IPS-NIHi7 (cell line): ENCODE measurements at regions not wholly inside any gene's neighbourhood (a gene's known extent, or its start where the extent isn't known, plus 50 kb on each side); places are given as distances from the start of the nearest gene placed in this dataset.

Experiments used
- DNase-seq: peaks from one replicate; pipeline ENCODE4 v3.0.0; 2012; ENCODE audit warnings: mixed read lengths; ENCODE audit errors: extremely low spot score

DNA sequence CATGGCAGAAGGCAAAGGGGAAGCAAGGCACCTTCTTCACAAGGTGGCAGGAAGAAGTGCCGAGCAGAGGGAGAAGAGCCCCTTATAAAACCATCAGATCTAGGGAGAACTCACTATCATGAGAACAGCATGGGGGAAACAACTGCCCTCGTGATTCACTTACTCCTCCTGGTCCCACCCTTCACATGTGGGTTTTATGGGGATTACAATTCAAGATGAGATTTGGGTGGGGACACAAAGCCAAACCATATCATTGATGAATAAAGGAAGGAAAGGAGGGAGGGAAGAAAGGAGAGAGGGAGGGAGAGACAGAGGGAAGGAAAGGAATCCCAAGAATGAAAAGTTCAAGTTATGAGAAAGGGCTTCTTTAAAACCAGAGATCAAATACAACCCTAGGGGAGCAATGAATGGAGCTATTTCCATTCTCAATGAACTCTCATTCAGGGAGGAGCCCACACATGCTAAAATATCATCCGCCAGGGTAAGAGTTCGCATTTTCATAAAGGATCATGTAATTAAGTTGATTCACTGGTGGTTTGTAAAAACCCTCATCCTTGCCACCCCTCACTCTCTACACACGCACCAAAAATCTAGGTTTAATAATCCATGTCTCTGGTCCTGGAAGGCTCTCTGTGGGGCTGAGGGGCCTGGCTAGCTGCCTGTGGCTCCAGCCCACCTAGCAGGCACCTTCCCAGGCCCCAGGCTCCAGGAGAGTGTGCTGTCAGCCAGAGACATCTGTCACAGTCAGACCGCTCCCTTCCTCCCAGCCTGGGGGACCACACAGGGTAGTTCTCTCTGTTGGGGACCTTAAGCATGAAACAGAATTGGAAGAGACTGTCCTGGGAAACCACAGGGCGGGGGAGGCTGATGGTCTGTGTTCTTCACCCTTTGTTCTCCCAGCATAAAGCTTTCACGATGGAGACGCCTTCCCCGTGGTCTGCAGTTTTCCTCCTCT is 94.0 kb downstream of the CCDC185 start:
- no peak for DNase-seq

GRCh38 chr1:223487887-223488259 is 94.7 kb downstream of the CCDC185 start:
- no peak for DNase-seq

GRCh38 chr1:223489439-223489838 is 96.2 kb downstream of the CCDC185 start:
- DNase-seq: no peak

GRCh38 chr1:223490256-223490655 is 97.0 kb downstream of the CCDC185 start:
- DNase-seq: no peak
